HG03439 (cell line): ENCODE measurements at regions not wholly inside any gene's neighbourhood (a gene's known extent, or its start where the extent isn't known, plus 50 kb on each side); places are given as distances from the start of the nearest gene placed in this dataset.

Source experiments
- ATAC-seq: cut with Tn5 transposase; IDR thresholded peaks from one replicate; pipeline ENCODE4 v1.9.1; 2021; ENCODE audit warnings: mild to moderate bottlenecking, moderate library complexity; ENCODE audit not compliant: unreplicated experiment

GRCh38 chr9:81490605-81491331, 198.6 kb downstream of the TLE1 start:
- no peak for ATAC-seq

GRCh38 chr9:81489046-81489445, 200.3 kb downstream of the TLE1 start:
- ATAC-seq, result no peak

GRCh38 chr9:81480828-81481604, 208.3 kb downstream of the TLE1 start:
- no peak for ATAC-seq

- ATAC-seq, result no peak
Observed at GRCh38 chr9:81479573-81479972, 209.8 kb downstream of the TLE1 start.

- no peak for ATAC-seq
Observed at GRCh38 chr9:81477669-81478068, 211.7 kb downstream of the TLE1 start.

GRCh38 chr9:81476813-81477490, 212.4 kb downstream of the TLE1 start:
- no peak for ATAC-seq

GRCh38 chr9:81474792-81475191, 214.6 kb downstream of the TLE1 start:
- ATAC-seq, result no peak

- ATAC-seq, result no peak
Observed at GRCh38 chr9:81474125-81474524, 215.2 kb downstream of the TLE1 start.

- no peak for ATAC-seq
Observed at GRCh38 chr9:81473708-81474107, 215.6 kb downstream of the TLE1 start.

- ATAC-seq, result no peak
Observed at GRCh38 chr9:81473206-81473605, 216.1 kb downstream of the TLE1 start.

- no peak for ATAC-seq
Observed at GRCh38 chr9:81472701-81473100, 216.6 kb downstream of the TLE1 start.

- no peak for ATAC-seq
Observed at GRCh38 chr9:81470864-81471263, 218.5 kb downstream of the TLE1 start.

GRCh38 chr9:81468084-81468595, 221.2 kb downstream of the TLE1 start:
- no peak for ATAC-seq

GRCh38 chr9:81466981-81467380, 222.4 kb downstream of the TLE1 start:
- ATAC-seq, result no peak

- no peak for ATAC-seq
Observed at GRCh38 chr9:81465468-81466011, 223.8 kb downstream of the TLE1 start.

GRCh38 chr9:81462801-81463200, 226.5 kb downstream of the TLE1 start:
- no peak for ATAC-seq

GRCh38 chr9:81461196-81461595, 228.2 kb downstream of the TLE1 start:
- ATAC-seq, result no peak

- ATAC-seq, result no peak
Observed at GRCh38 chr9:81460693-81461092, 228.7 kb downstream of the TLE1 start.

- ATAC-seq, result no peak
Observed at GRCh38 chr9:81459591-81459990, 229.8 kb downstream of the TLE1 start.

- ATAC-seq, result no peak
Observed at GRCh38 chr9:81456431-81457006, 232.8 kb downstream of the TLE1 start.
